Neuronal stem cell (in vitro differentiated cells): ENCODE measurements at regions not wholly inside any gene's neighbourhood (a gene's known extent, or its start where the extent isn't known, plus 50 kb on each side); places are given as distances from the start of the nearest gene placed in this dataset.

Source experiments
- DNase-seq: peaks from one replicate; pipeline ENCODE4 v3.0.0-alpha.2; 2013; ENCODE audit warnings: low spot score
- H2AFZ ChIP-seq: one replicate; pipeline ENCODE4 v1.6.1; 2013; ENCODE audit warnings: mild to moderate bottlenecking, low read length, inconsistent platforms
- H2AK5ac ChIP-seq: 2 replicates; pipeline ENCODE4 v1.6.1; 2013; ENCODE audit warnings: low read depth, mild to moderate bottlenecking, inconsistent platforms, low read length, moderate library complexity, mixed read lengths
- H2BK120ac ChIP-seq: 2 replicates; pipeline ENCODE4 v1.6.1; 2013; ENCODE audit warnings: low read depth, mild to moderate bottlenecking, inconsistent platforms, low read length, moderate library complexity, mixed read lengths
- H2BK12ac ChIP-seq: one replicate; pipeline ENCODE4 v1.6.1; 2013; ENCODE audit warnings: low read length, inconsistent platforms
- H2BK15ac ChIP-seq: 2 replicates; pipeline ENCODE4 v1.6.1; 2013; ENCODE audit warnings: mild to moderate bottlenecking, low read length, inconsistent platforms, mixed read lengths
- H2BK5ac ChIP-seq: one replicate; pipeline ENCODE4 v1.6.1; 2013; ENCODE audit warnings: inconsistent platforms, mild to moderate bottlenecking, low read length, moderate library complexity
- H3K14ac ChIP-seq: one replicate; pipeline ENCODE4 v1.6.1; 2013; ENCODE audit warnings: low read length, inconsistent platforms
- H3K18ac ChIP-seq: 2 replicates; pipeline ENCODE4 v1.6.1; 2013; ENCODE audit warnings: low read length, inconsistent platforms
- H3K23ac ChIP-seq: 2 replicates; pipeline ENCODE4 v1.6.1; 2013; ENCODE audit warnings: low read depth, mild to moderate bottlenecking, mixed read lengths, low read length, inconsistent platforms; ENCODE audit not compliant: poor library complexity
- H3K27ac ChIP-seq: replicated peaks from 3 replicates; pipeline ENCODE4 v1.5.1; 2013; ENCODE audit warnings: low read length, inconsistent platforms
- H3K27me3 ChIP-seq, 3 experiments: 2 replicates each; pipeline ENCODE4 v1.6.1; 2013; ENCODE audit warnings: low read length in 3 of 3, mild to moderate bottlenecking in 2 of 3, inconsistent platforms in 1 of 3, low read depth in 1 of 3, mixed read lengths in 1 of 3, moderate library complexity in 1 of 3; ENCODE audit not compliant: control insufficient read depth in 3 of 3, insufficient read depth in 3 of 3
- H3K36me3 ChIP-seq, 2 donors: replicated peaks in 1 of 2; 2 replicates each; pipeline ENCODE4 v1.6.1; 2013; ENCODE audit warnings: low read length in 2 of 2; ENCODE audit not compliant: control insufficient read depth in 2 of 2, insufficient read depth in 2 of 2
- H3K4ac ChIP-seq: 2 replicates; pipeline ENCODE4 v1.6.1; 2013; ENCODE audit warnings: inconsistent platforms, mild to moderate bottlenecking, low read length, moderate library complexity
- H3K4me1 ChIP-seq, 2 donors: 1 replicate in 1 of 2; 2 replicates in 1 of 2; pipeline ENCODE4 v1.6.1; 2013; ENCODE audit warnings: low read length in 2 of 2, low read depth in 1 of 2; ENCODE audit not compliant: control insufficient read depth in 2 of 2, insufficient read depth in 1 of 2
- H3K4me2 ChIP-seq: one replicate; pipeline ENCODE4 v1.6.1; 2013; ENCODE audit warnings: mild to moderate bottlenecking, low read length, inconsistent platforms; ENCODE audit not compliant: insufficient read depth, poor library complexity, severe bottlenecking
- H3K4me3 ChIP-seq, 2 donors: 2 replicates each; pipeline ENCODE4 v1.5.1; 2013; ENCODE audit warnings: low read length in 2 of 2, mild to moderate bottlenecking in 2 of 2, inconsistent platforms in 1 of 2, moderate library complexity in 1 of 2
- H3K79me1 ChIP-seq: one replicate; pipeline ENCODE4 v1.6.1; 2013; ENCODE audit warnings: low read depth, mild to moderate bottlenecking, inconsistent platforms, low read length, moderate library complexity
- H3K9ac ChIP-seq: one replicate; pipeline ENCODE4 v1.6.1; 2013; ENCODE audit warnings: mild to moderate bottlenecking, low read depth, low read length, inconsistent platforms; ENCODE audit not compliant: poor library complexity
- H3K9me3 ChIP-seq, 2 donors: replicated peaks in 1 of 2; 2 replicates each; pipeline versions ENCODE3 to v1.6.1; 2013; ENCODE audit warnings: low read length in 2 of 2, mild to moderate bottlenecking in 2 of 2, inconsistent platforms in 1 of 2, low read depth in 1 of 2, mixed read lengths in 1 of 2, moderate library complexity in 1 of 2; ENCODE audit not compliant: control insufficient read depth in 2 of 2, insufficient read depth in 1 of 2
- H4K8ac ChIP-seq: one replicate; pipeline ENCODE4 v1.6.1; 2013; ENCODE audit warnings: low read depth, mild to moderate bottlenecking, inconsistent platforms, low read length, moderate library complexity
- H4K91ac ChIP-seq: one replicate; pipeline ENCODE4 v1.6.1; 2013; ENCODE audit warnings: low read length, low read depth, mild to moderate bottlenecking, inconsistent platforms; ENCODE audit not compliant: poor library complexity
- WGBS, 2 donors: extraction: QIAGEN DNeasy Blood & Tissue Kit; methylation state at CpG; one replicate each; pipeline ENCODE4 v1.1.7; 2013; ENCODE audit warnings: missing lambda C conversion rate in 2 of 2, mixed read lengths in 1 of 2; ENCODE audit not compliant: insufficient read length in 2 of 2, insufficient replicate concordance in 1 of 2; ENCODE audit errors: extremely low coverage in 2 of 2; 5-methylcytosine and 5-hydroxymethylcytosine counted together

DNA sequence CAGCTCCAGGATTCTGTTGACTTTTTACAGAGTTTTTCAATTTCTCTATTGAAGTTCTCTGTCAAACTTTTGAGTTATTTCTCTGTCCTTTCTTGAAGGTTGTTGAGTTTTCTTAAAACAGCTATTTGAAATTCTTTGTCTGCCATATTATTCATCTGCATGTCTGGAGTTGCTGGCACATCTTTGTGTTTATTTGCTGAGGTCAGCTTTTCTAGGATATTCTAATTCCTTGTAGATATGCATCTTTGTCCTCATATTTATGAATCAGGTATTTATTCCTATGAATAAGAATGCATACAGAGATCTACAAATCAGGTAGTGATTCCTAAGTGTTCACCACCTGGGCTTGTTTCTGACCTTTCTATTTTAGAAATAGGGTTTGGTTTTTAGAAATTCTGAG lies 546.4 kb downstream of the RAPGEF2 start:
- Histone ChIP-seq H2BK15ac (no peak overlapping the region), H3K23ac (no peak overlapping the region), H3K9me3 (peaks cover 0 to 2% of the 10 kb centered on the region in 2 donors), H2AFZ (no peak overlapping the region), H4K91ac (no peak overlapping the region), H3K4me1 (no peaks in the 10 kb centered on the region), H3K27ac (no peak overlapping the region), H2BK120ac (no peak overlapping the region), H3K36me3 (no peaks in the 10 kb centered on the region), H3K9ac (no peak overlapping the region), H3K27me3 (no peaks in the 10 kb centered on the region), H2BK12ac (no peak overlapping the region), H3K14ac (no peak overlapping the region), H4K8ac (no peak overlapping the region), H3K4ac (no peak overlapping the region), H3K79me1 (no peaks in the 10 kb centered on the region), H3K4me2 (no peak overlapping the region), H2AK5ac (no peak overlapping the region), H3K18ac (no peak overlapping the region), H3K4me3 (no peak overlapping the region), H2BK5ac (no peak overlapping the region)
- DNase-seq, result no peak

DNA sequence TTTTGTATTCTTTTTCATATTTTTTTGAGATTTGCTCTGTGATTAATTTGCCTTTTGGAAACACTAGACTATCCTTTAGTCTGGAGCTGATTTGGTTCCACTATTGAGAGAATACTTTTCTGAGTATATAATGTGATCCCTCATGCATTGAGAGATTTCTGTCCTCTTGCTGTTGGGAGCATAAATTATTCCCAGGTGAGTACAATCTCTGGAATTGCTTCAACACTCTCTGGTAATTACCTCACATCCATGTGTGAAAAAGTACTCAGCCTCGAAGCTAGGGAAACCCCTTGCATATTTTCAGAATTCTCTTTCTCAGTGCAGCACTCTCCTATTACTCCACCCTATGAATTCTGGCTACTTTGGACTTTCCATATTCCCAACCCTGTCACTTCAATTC lies 550.0 kb downstream of the RAPGEF2 start:
- Histone ChIP-seq H3K14ac (no peak overlapping the region), H3K4me1 (no peaks in the 10 kb centered on the region), H3K18ac (no peak overlapping the region), H3K27ac (no peak overlapping the region), H2BK120ac (no peak overlapping the region), H3K36me3 (no peaks in the 10 kb centered on the region), H4K91ac (no peak overlapping the region), H3K9ac (no peak overlapping the region), H3K4me2 (no peak overlapping the region), H2BK5ac (no peak overlapping the region), H3K23ac (no peak overlapping the region), H3K27me3 (no peaks in the 10 kb centered on the region), H2AK5ac (no peak overlapping the region), H2BK15ac (no peak overlapping the region), H4K8ac (no peak overlapping the region), H3K9me3 (peaks cover 0 to 2% of the 10 kb centered on the region in 2 donors), H3K4me3 (no peak overlapping the region), H2BK12ac (no peak overlapping the region), H3K4ac (no peak overlapping the region), H2AFZ (no peak overlapping the region), H3K79me1 (no peaks in the 10 kb centered on the region)
- DNase-seq, result no peak
- WGBS, 2 donors, result no CpG with 5 or more reads among the region's 1 CpG

DNA sequence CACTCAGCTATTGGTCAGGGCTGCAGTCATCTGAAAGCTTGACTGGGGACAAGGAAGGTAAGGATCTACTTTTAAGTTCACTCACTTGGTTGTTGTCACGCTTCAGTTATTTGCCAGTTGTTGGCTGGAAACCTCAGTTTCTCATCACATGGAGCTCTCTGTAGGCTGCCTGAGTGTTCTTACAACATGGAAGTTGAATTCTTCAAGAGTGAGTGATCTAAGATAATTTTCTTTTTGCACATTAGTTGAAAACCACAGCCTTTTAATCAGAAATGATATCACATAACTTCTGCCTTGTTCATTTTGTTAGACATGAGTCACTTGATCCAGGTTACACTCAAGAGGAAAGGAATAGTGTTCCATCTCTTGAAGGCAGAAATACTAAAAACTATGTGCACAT lies 552.7 kb downstream of the RAPGEF2 start:
- no peak overlapping the region for H2BK15ac ChIP-seq
- no peak overlapping the region for H3K14ac ChIP-seq
- H4K8ac ChIP-seq, result no peak overlapping the region
- H3K4ac ChIP-seq, result no peak overlapping the region
- H2BK5ac ChIP-seq, result no peak overlapping the region
- no peaks in the 10 kb centered on the region for H3K79me1 ChIP-seq
- no peak overlapping the region for H2AFZ ChIP-seq
- H2AK5ac ChIP-seq, result no peak overlapping the region
- no peak overlapping the region for H3K4me2 ChIP-seq
- H3K18ac ChIP-seq, result no peak overlapping the region
- no peak overlapping the region for H3K9ac ChIP-seq
- WGBS, 2 donors, result no CpG with 5 or more reads among the region's 1 CpG
- no peaks in the 10 kb centered on the region for H3K27me3 ChIP-seq
- H3K23ac ChIP-seq, result no peak overlapping the region
- no peak overlapping the region for H2BK12ac ChIP-seq
- H3K27ac ChIP-seq, result no peak overlapping the region
- no peaks in the 10 kb centered on the region for H3K4me1 ChIP-seq
- H4K91ac ChIP-seq, result no peak overlapping the region
- H3K9me3 ChIP-seq, result no peaks in the 10 kb centered on the region
- no peaks in the 10 kb centered on the region for H3K36me3 ChIP-seq
- DNase-seq, result no peak
- no peak overlapping the region for H3K4me3 ChIP-seq
- H2BK120ac ChIP-seq, result no peak overlapping the region

DNA sequence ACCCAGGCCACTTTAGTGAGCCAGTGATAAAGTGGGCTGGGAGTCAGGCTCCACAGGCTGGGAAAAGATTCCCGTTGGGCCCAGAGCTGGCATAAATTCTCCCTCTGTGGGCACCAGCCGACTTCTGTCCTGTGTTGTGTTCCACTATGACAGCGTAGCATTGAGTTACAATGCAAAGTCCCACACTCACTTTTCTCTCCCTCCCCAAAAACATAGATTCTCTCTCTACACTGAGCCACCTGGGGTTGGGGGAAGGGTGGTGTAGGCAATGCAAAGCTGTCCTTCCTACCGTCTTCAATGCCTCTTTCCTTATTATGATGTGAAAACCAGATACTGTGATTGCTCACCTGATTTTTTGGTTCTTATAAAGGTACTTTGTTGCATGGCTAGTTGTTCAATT lies 566.2 kb downstream of the RAPGEF2 start:
- H4K8ac ChIP-seq, result no peak overlapping the region
- no peaks in the 10 kb centered on the region for H3K36me3 ChIP-seq
- H4K91ac ChIP-seq, result no peak overlapping the region
- DNase-seq, result no peak
- WGBS, 2 donors, result no CpG with 5 or more reads among the region's 4 CpGs
- no peak overlapping the region for H2BK12ac ChIP-seq
- H3K23ac ChIP-seq, result no peak overlapping the region
- H3K4me3 ChIP-seq, result no peak overlapping the region
- H3K4me2 ChIP-seq, result no peak overlapping the region
- H2AK5ac ChIP-seq, result no peak overlapping the region
- H3K4ac ChIP-seq, result no peak overlapping the region
- H2BK5ac ChIP-seq, result no peak overlapping the region
- H3K27ac ChIP-seq, result no peak overlapping the region
- no peaks in the 10 kb centered on the region for H3K4me1 ChIP-seq
- no peak overlapping the region for H3K14ac ChIP-seq
- H3K79me1 ChIP-seq, result no peaks in the 10 kb centered on the region
- no peak overlapping the region for H2AFZ ChIP-seq
- H3K27me3 ChIP-seq, result no peaks in the 10 kb centered on the region
- no peak overlapping the region for H3K9ac ChIP-seq
- H2BK15ac ChIP-seq, result no peak overlapping the region
- H3K9me3 ChIP-seq, result no peaks in the 10 kb centered on the region
- H3K18ac ChIP-seq, result no peak overlapping the region
- H2BK120ac ChIP-seq, result no peak overlapping the region
